IMR-90 (cell line): ENCODE measurements at regions not wholly inside any gene's neighbourhood (a gene's known extent, or its start where the extent isn't known, plus 50 kb on each side); places are given as distances from the start of the nearest gene placed in this dataset.

Source experiments
- ATAC-seq: fragments of 200-7000 bp; cut with Tn5 transposase; 2 replicates; pipeline ENCODE4 v1.9.1; 2020; ENCODE audit warnings: low read depth, mild to moderate bottlenecking, moderate library complexity
- BruUV-seq: library from RNA; stranded (reverse); fragments of 400-500 nt; replicated peaks from 2 replicates; lab custom pipeline; 2021; lab: Mats Ljungman, UMichigan
- CTCF ChIA-PET: fragments of 300-600 bp; formaldehyde crosslinking; extraction: SDS; loops from one replicate; lab custom pipeline; 2021; ENCODE audit warnings: antibody characterized with exemption; lab: Yijun Ruan, JAX
- POLR2A ChIA-PET: fragments of 300-600 bp; sonication (Branson Sonifier 250); formaldehyde crosslinking; loops from one replicate; lab custom pipeline; 2022; ENCODE audit warnings: antibody characterized with exemption; ENCODE audit not compliant: unreplicated experiment; lab: Charles Lee
- DNase-seq: peaks from one replicate; pipeline ENCODE4 v3.0.0; 2013
- H2AFZ ChIP-seq: replicated peaks from 2 replicates; pipeline ENCODE3; 2013; ENCODE audit warnings: low read length, mild to moderate bottlenecking; ENCODE audit not compliant: poor library complexity
- H2AK5ac ChIP-seq: 2 replicates; pipeline ENCODE4 v1.6.1; 2013; ENCODE audit warnings: low read depth, low read length, inconsistent platforms
- H2AK9ac ChIP-seq: replicated peaks from 2 replicates; pipeline ENCODE3; 2013; ENCODE audit warnings: mild to moderate bottlenecking, low read depth, low read length, moderate library complexity; ENCODE audit not compliant: poor library complexity
- H2BK120ac ChIP-seq: 2 replicates; pipeline ENCODE4 v1.6.1; 2013; ENCODE audit warnings: low read depth, low read length, inconsistent platforms
- H2BK15ac ChIP-seq: 3 replicates; pipeline ENCODE4 v1.6.1; 2013; ENCODE audit warnings: low read depth, low read length, inconsistent platforms
- H2BK20ac ChIP-seq: 2 replicates; pipeline ENCODE4 v1.6.1; 2013; ENCODE audit warnings: low read depth, mild to moderate bottlenecking, inconsistent platforms, low read length, moderate library complexity
- H2BK5ac ChIP-seq: 2 replicates; pipeline ENCODE4 v1.6.1; 2013; ENCODE audit warnings: mild to moderate bottlenecking, low read depth, low read length, inconsistent platforms; ENCODE audit not compliant: poor library complexity, severe bottlenecking
- H3K14ac ChIP-seq: replicated peaks from 2 replicates; pipeline ENCODE4 v1.6.1; 2013; ENCODE audit warnings: low read depth, low read length, inconsistent platforms
- H3K18ac ChIP-seq: 2 replicates; pipeline ENCODE4 v1.6.1; 2013; ENCODE audit warnings: low read depth, low read length, control low read depth
- H3K23ac ChIP-seq: 2 replicates; pipeline ENCODE4 v1.6.1; 2013; ENCODE audit warnings: low read depth, low read length, inconsistent platforms
- H3K27ac ChIP-seq: 2 replicates; pipeline ENCODE4 v1.5.1; 2013; ENCODE audit warnings: mild to moderate bottlenecking, control low read depth, low read length; ENCODE audit not compliant: insufficient read depth
- H3K27me3 ChIP-seq: 2 replicates; pipeline ENCODE4 v1.6.1; 2013; ENCODE audit warnings: low read length; ENCODE audit not compliant: control insufficient read depth, insufficient read depth
- H3K36me3 ChIP-seq: 2 replicates; pipeline ENCODE4 v1.6.1; 2013; ENCODE audit warnings: low read length, mixed read lengths; ENCODE audit not compliant: control insufficient read depth, insufficient read depth
- H3K4ac ChIP-seq: 2 replicates; pipeline ENCODE4 v1.6.1; 2013; ENCODE audit warnings: low read depth, low read length, inconsistent platforms
- H3K4me1 ChIP-seq: 2 replicates; pipeline ENCODE4 v1.6.1; 2013; ENCODE audit warnings: low read length, mixed read lengths; ENCODE audit not compliant: control insufficient read depth, insufficient read depth
- H3K4me2 ChIP-seq: 2 replicates; pipeline ENCODE4 v1.6.1; 2013; ENCODE audit warnings: low read depth, mild to moderate bottlenecking, control low read depth, low read length, moderate library complexity
- H3K4me3 ChIP-seq: 2 replicates; pipeline ENCODE4 v1.5.1; 2013; ENCODE audit warnings: low read depth, mild to moderate bottlenecking, control low read depth, low read length, moderate library complexity; ENCODE audit not compliant: insufficient read depth
- H3K56ac ChIP-seq: 2 replicates; pipeline ENCODE4 v1.6.1; 2013; ENCODE audit warnings: low read length, inconsistent platforms; ENCODE audit not compliant: insufficient read depth; ENCODE audit errors: extremely low read depth
- H3K79me1 ChIP-seq, 2 experiments: 2 replicates each; pipeline ENCODE4 v1.6.1; 2013; ENCODE audit warnings: low read length in 2 of 2, inconsistent platforms in 1 of 2, low read depth in 1 of 2
- H3K9ac ChIP-seq: 2 replicates; pipeline ENCODE4 v1.6.1; 2013; ENCODE audit warnings: low read depth, low read length, control low read depth
- H3K9me1 ChIP-seq: 2 replicates; pipeline ENCODE4 v1.6.1; 2013; ENCODE audit warnings: low read length, inconsistent platforms; ENCODE audit not compliant: insufficient read depth
- H3K9me3 ChIP-seq: 2 replicates; pipeline ENCODE4 v1.6.1; 2013; ENCODE audit warnings: low read length; ENCODE audit not compliant: control insufficient read depth, insufficient read depth
- H4K20me1 ChIP-seq: 2 replicates; pipeline ENCODE4 v1.6.1; 2013; ENCODE audit warnings: low read length, inconsistent platforms; ENCODE audit not compliant: insufficient read depth
- H4K5ac ChIP-seq: 2 replicates; pipeline ENCODE4 v1.6.1; 2013; ENCODE audit warnings: mild to moderate bottlenecking, low read depth, low read length, control low read depth
- H4K8ac ChIP-seq, 2 experiments: 2 replicates each; pipeline ENCODE4 v1.6.1; 2013; ENCODE audit warnings: low read depth in 2 of 2, low read length in 2 of 2, control low read depth in 1 of 2, inconsistent platforms in 1 of 2
- H4K91ac ChIP-seq: 2 replicates; pipeline ENCODE4 v1.6.1; 2013; ENCODE audit warnings: low read depth, low read length, inconsistent platforms; ENCODE audit not compliant: insufficient read depth
- BHLHE40 ChIP-seq: fragments of 150-350 bp; IDR thresholded peaks from 2 replicates; pipeline ENCODE4 v1.6.1; 2016; ENCODE audit warnings: mild to moderate bottlenecking, low read depth, low read length
- CTCF ChIP-seq: conservative IDR thresholded peaks from 2 replicates; pipeline ENCODE4 v1.5.1; 2012; ENCODE audit warnings: mild to moderate bottlenecking, low read depth, low read length, improper control_type of control experiment
- FOS ChIP-seq: fragments of 150-350 bp; IDR thresholded peaks from 2 replicates; pipeline ENCODE4 v1.6.1; 2016; ENCODE audit warnings: low read depth, low read length
- MAFK ChIP-seq: IDR thresholded peaks from 2 replicates; pipeline ENCODE4 v1.6.1; 2012; ENCODE audit warnings: low read depth, low read length, improper control_type of control experiment
- MAZ ChIP-seq: IDR thresholded peaks from 2 replicates; pipeline ENCODE4 v1.6.1; 2012; ENCODE audit warnings: low read depth, mild to moderate bottlenecking, low read length, improper control_type of control experiment, moderate library complexity, borderline replicate concordance
- POLR2A ChIP-seq: IDR thresholded peaks from 2 replicates; pipeline ENCODE4 v1.6.1; 2012; ENCODE audit warnings: mild to moderate bottlenecking, low read depth, low read length
- RFX5 ChIP-seq: IDR thresholded peaks from 2 replicates; pipeline ENCODE4 v1.8.0; 2012; ENCODE audit warnings: low read depth, mild to moderate bottlenecking, low read length, moderate library complexity
- SMC3 ChIP-seq: fragments of 150-350 bp; IDR thresholded peaks from 2 replicates; pipeline ENCODE4 v1.6.1; 2016; ENCODE audit warnings: low read depth, mild to moderate bottlenecking, antibody characterized with exemption, low read length, moderate library complexity
- WGBS, 2 experiments: methylation state at CpG; one replicate each; pipeline versions ENCODE4 v1.1.5 to v1.1.7; 2013; ENCODE audit warnings: missing lambda C conversion rate in 2 of 2; ENCODE audit not compliant: insufficient read length in 1 of 2; ENCODE audit errors: extremely low coverage in 2 of 2; 5-methylcytosine and 5-hydroxymethylcytosine counted together
- dilution Hi-C: fragments of 300-500 bp; cut with HindIII; formaldehyde crosslinking; loops from one replicate; pipeline ENCODE4 v1.14.3; 2018; ENCODE audit warnings: low sequenced_read_pairs; ENCODE audit not compliant: unreplicated experiment
- in situ Hi-C: fragments of 300-500 bp; cut with MboI; formaldehyde crosslinking; loops from 3 replicates; pipeline ENCODE4 v1.14.3; 2019; ENCODE audit warnings: low sequenced_read_pairs, inconsistent platforms, mixed read lengths
- intact Hi-C: fragments of 100-400 bp; cut with micrococcal nuclease; formaldehyde crosslinking; loops from 2 replicates; pipeline ENCODE4 v1.10.0; 2022

- Histone ChIP-seq H3K14ac (no peak overlapping the region), H3K27ac (no peak overlapping the region), H2BK120ac (no peak overlapping the region), H4K8ac (no peak overlapping the region), H3K4me3 (no peak overlapping the region), H4K20me1 (no peaks in the 10 kb centered on the region), H2AFZ (no peak overlapping the region), H2BK20ac (no peak overlapping the region), H2BK15ac (no peak overlapping the region), H3K18ac (no peak overlapping the region), H3K9me3 (peaks cover 30% of the 10 kb centered on the region), H4K5ac (no peak overlapping the region), H2AK5ac (no peak overlapping the region), H3K9me1 (no peaks in the 10 kb centered on the region), H3K9ac (no peak overlapping the region), H3K27me3 (no peaks in the 10 kb centered on the region), H2AK9ac (no peak overlapping the region), H3K23ac (no peak overlapping the region), H3K4ac (no peak overlapping the region), H3K56ac (no peak overlapping the region), H3K36me3 (no peaks in the 10 kb centered on the region), H4K91ac (no peak overlapping the region), H2BK5ac (no peak overlapping the region), H3K4me1 (no peaks in the 10 kb centered on the region), H3K4me2 (no peak overlapping the region), H3K79me1 (no peaks in the 10 kb centered on the region)
- TF ChIP-seq FOS (no peak), SMC3 (no peak), CTCF (no peak), MAFK (no peak), MAZ (no peak), POLR2A (no peak), RFX5 (no peak), BHLHE40 (no peak)
- ChIA-PET POLR2A (no interaction called here), CTCF (no interaction called here)
- no CpG with 5 or more reads among the region's 2 CpGs for WGBS, 2 experiments
- dilution Hi-C loops = no loop called here
- ATAC-seq (no peak), DNase-seq (no peak)
- in situ Hi-C loops = no loop called here
- intact Hi-C loops = no loop called here
- no TSS peak for BruUV-seq
Observed at GRCh38 chr10:121417298-121417697, 180.9 kb downstream of the FGFR2 start.
